HEK293 (cell line): ENCODE measurements at regions not wholly inside any gene's neighbourhood (a gene's known extent, or its start where the extent isn't known, plus 50 kb on each side); places are given as distances from the start of the nearest gene placed in this dataset.

Experiments
- CTCF ChIA-PET: fragments of 350-600 bp; formaldehyde crosslinking; extraction: SDS; loops from one replicate; lab custom pipeline; 2021; ENCODE audit warnings: antibody characterized with exemption; lab: Yijun Ruan, JAX
- POLR2A ChIA-PET: fragments of 300-600 bp; formaldehyde crosslinking; extraction: SDS; loops from one replicate; lab custom pipeline; 2020; ENCODE audit warnings: antibody characterized with exemption, inconsistent platforms; lab: Yijun Ruan, JAX
- H3K27ac ChIP-seq: fragments of 200-500 bp; sonication (Bioruptor generic); 2 replicates; pipeline ENCODE4 v1.5.1; 2014; ENCODE audit warnings: low read depth, low read length, control low read depth, inconsistent platforms; ENCODE audit errors: extremely low read depth
- H3K36me3 ChIP-seq, 2 experiments: fragments of 200-500 bp in 1 of 2; sonication (Bioruptor generic) in 1 of 2; 1 replicate in 1 of 2; 2 replicates in 1 of 2; pipeline ENCODE4 v1.5.1; 2014 to 2017; ENCODE audit warnings: inconsistent platforms in 2 of 2, low read length in 2 of 2; ENCODE audit not compliant: control insufficient read depth in 2 of 2, insufficient read depth in 1 of 2
- H3K4me1 ChIP-seq: fragments of 200-500 bp; sonication (Bioruptor generic); 2 replicates; pipeline ENCODE4 v1.5.1; 2014; ENCODE audit warnings: mild to moderate bottlenecking, low read length, inconsistent platforms; ENCODE audit not compliant: control insufficient read depth, insufficient read depth
- H3K4me3 ChIP-seq: 2 replicates; pipeline ENCODE4 v1.5.1; 2011; ENCODE audit warnings: low read depth, mild to moderate bottlenecking, control low read depth, low read length, moderate library complexity
- H3K9me3 ChIP-seq: fragments of 200-500 bp; sonication (Bioruptor generic); 2 replicates; pipeline ENCODE4 v1.5.1; 2014; ENCODE audit warnings: low read depth, low read length, inconsistent platforms; ENCODE audit not compliant: control insufficient read depth, insufficient read depth
- ELK4 ChIP-seq: IDR thresholded peaks from 2 replicates; pipeline ENCODE4 v1.6.1; 2011; ENCODE audit warnings: mild to moderate bottlenecking, low read depth, low read length, borderline replicate concordance
- PRDM2 ChIP-seq: fragments of 450-650 bp; formaldehyde crosslinking; IDR thresholded peaks from 2 replicates; pipeline ENCODE4 v1.5.1; 2016; ENCODE audit warnings: missing biosample characterization, missing genetic modification characterization, borderline replicate concordance
- PRDM6 ChIP-seq: fragments of 450-650 bp; formaldehyde crosslinking; IDR thresholded peaks from 2 replicates; pipeline ENCODE4 v1.5.1; 2017; ENCODE audit warnings: missing biosample characterization, missing genetic modification characterization
- REST ChIP-seq: fragments of 450-650 bp; formaldehyde crosslinking; IDR thresholded peaks from 2 replicates; pipeline ENCODE4 v1.5.1; 2016; ENCODE audit warnings: missing biosample characterization, missing genetic modification characterization
- ZBTB21 ChIP-seq: fragments of 450-650 bp; formaldehyde crosslinking; IDR thresholded peaks from 2 replicates; pipeline ENCODE4 v1.5.1; 2017; ENCODE audit warnings: missing biosample characterization, missing genetic modification characterization
- ZNF112 ChIP-seq: fragments of 450-650 bp; formaldehyde crosslinking; IDR thresholded peaks from 2 replicates; pipeline ENCODE4 v1.5.0; 2017; ENCODE audit warnings: missing biosample characterization, missing genetic modification characterization
- ZNF114 ChIP-seq: fragments of 450-650 bp; formaldehyde crosslinking; IDR thresholded peaks from 2 replicates; pipeline ENCODE4 v1.5.0; 2017; ENCODE audit warnings: missing biosample characterization, missing genetic modification characterization
- ZNF155 ChIP-seq: fragments of 450-650 bp; formaldehyde crosslinking; IDR thresholded peaks from 2 replicates; pipeline ENCODE4 v1.5.1; 2016; ENCODE audit warnings: missing biosample characterization, missing genetic modification characterization
- ZNF292 ChIP-seq: fragments of 450-650 bp; formaldehyde crosslinking; IDR thresholded peaks from 2 replicates; pipeline ENCODE4 v1.5.1; 2016; ENCODE audit warnings: low read depth, missing biosample characterization, missing genetic modification characterization, borderline replicate concordance
- ZNF302 ChIP-seq: fragments of 450-650 bp; formaldehyde crosslinking; IDR thresholded peaks from 2 replicates; pipeline ENCODE4 v1.5.1; 2016; ENCODE audit warnings: missing biosample characterization, missing genetic modification characterization, low read depth
- ZNF311 ChIP-seq: fragments of 450-650 bp; formaldehyde crosslinking; IDR thresholded peaks from 2 replicates; pipeline ENCODE4 v1.5.1; 2017; ENCODE audit warnings: missing biosample characterization, missing genetic modification characterization, borderline replicate concordance
- ZNF423 ChIP-seq: fragments of 450-650 bp; formaldehyde crosslinking; IDR thresholded peaks from 2 replicates; pipeline ENCODE4 v1.5.1; 2016; ENCODE audit warnings: missing biosample characterization, missing genetic modification characterization
- ZNF433 ChIP-seq: fragments of 450-650 bp; formaldehyde crosslinking; IDR thresholded peaks from 2 replicates; pipeline ENCODE4 v1.5.1; 2016; ENCODE audit warnings: missing biosample characterization, missing genetic modification characterization, low read depth
- ZNF514 ChIP-seq: fragments of 450-650 bp; formaldehyde crosslinking; IDR thresholded peaks from 2 replicates; pipeline ENCODE4 v1.5.1; 2016; ENCODE audit warnings: missing biosample characterization, missing genetic modification characterization
- ZNF76 ChIP-seq: fragments of 450-650 bp; formaldehyde crosslinking; IDR thresholded peaks from 2 replicates; pipeline ENCODE4; 2016; ENCODE audit warnings: low read depth, missing biosample characterization, missing genetic modification characterization, borderline replicate concordance
- ZNF792 ChIP-seq: fragments of 450-650 bp; formaldehyde crosslinking; IDR thresholded peaks from 2 replicates; pipeline ENCODE4 v1.5.1; 2016; ENCODE audit warnings: missing biosample characterization, missing genetic modification characterization
- TF ChIP-seq, protein P1 (sequence below): fragments of 450-650 bp; formaldehyde crosslinking; IDR thresholded peaks from 2 replicates; pipeline ENCODE4 v1.5.1; 2016; ENCODE audit warnings: missing biosample characterization, missing genetic modification characterization, low read depth
- TF ChIP-seq, protein P2 (sequence below): fragments of 450-650 bp; formaldehyde crosslinking; optimal IDR thresholded peaks from 2 replicates; pipeline ENCODE3; 2016; ENCODE audit warnings: missing biosample characterization, mild to moderate bottlenecking, missing genetic modification characterization

DNA sequence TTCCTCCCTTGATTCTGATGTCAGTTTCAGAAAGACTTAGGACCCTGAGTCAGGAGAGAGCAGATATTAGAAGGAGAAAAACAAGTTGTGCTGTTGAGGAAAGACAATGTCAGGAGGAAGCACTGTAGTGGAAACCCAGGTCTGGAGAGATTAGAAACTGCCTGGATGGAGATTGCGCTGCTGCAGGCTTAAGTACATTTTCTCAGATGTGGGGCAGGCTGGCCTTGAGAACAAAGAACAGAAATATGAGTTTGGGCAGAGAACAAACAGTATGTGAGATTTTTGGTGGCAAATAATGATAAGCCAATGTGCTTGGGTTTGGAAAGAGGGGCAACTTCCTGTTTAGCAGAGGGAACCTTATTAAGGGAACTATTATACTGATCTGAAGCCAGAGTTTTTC is 74.3 kb upstream of the PRMT8 start (continued):
- TF ChIP-seq PRDM6 (tag by site-specific recombination) (no peak), ZNF792 (tag by site-specific recombination) (no peak), ZBTB21 (tag by site-specific recombination) (no peak)

DNA sequence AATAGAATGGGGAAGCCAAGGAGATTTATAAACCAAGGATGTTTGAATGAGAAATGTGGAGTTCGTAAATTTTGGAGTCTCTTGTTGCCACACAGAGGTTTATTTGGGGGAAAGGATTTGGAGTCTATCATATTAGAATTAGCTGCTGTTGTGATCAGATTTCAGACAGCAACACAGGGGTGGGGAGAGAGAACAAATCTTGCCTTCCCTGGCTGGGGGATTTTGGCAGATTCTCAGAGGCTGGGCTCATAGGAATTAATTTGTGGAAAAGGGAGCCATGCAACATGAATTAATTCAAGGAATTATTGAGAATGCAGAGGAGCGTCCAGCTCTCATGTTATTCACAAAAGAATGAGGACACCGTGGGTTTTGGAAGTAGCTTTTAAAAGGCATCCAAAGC is 73.9 kb upstream of the PRMT8 start:
- H3K36me3 ChIP-seq, result no peaks in the 10 kb centered on the region
- no peak overlapping the region for H3K27ac ChIP-seq
- TF ChIP-seq ZNF155 (tag by site-specific recombination) (no peak), ZNF423 (tag by site-specific recombination) (no peak), ZNF311 (tag by site-specific recombination) (no peak), ELK4 (no peak), PRDM2 (tag by site-specific recombination) (no peak), ZNF302 (no peak), ZNF114 (tag by site-specific recombination) (no peak), REST (no peak), ZNF292 (tag by site-specific recombination) (no peak), ZNF112 (tag by site-specific recombination) (no peak), ZNF76 (tag by site-specific recombination) (no peak), ZNF433 (tag by site-specific recombination) (no peak), ZNF514 (tag by site-specific recombination) (no peak)
- TF ChIP-seq, protein P1, sequence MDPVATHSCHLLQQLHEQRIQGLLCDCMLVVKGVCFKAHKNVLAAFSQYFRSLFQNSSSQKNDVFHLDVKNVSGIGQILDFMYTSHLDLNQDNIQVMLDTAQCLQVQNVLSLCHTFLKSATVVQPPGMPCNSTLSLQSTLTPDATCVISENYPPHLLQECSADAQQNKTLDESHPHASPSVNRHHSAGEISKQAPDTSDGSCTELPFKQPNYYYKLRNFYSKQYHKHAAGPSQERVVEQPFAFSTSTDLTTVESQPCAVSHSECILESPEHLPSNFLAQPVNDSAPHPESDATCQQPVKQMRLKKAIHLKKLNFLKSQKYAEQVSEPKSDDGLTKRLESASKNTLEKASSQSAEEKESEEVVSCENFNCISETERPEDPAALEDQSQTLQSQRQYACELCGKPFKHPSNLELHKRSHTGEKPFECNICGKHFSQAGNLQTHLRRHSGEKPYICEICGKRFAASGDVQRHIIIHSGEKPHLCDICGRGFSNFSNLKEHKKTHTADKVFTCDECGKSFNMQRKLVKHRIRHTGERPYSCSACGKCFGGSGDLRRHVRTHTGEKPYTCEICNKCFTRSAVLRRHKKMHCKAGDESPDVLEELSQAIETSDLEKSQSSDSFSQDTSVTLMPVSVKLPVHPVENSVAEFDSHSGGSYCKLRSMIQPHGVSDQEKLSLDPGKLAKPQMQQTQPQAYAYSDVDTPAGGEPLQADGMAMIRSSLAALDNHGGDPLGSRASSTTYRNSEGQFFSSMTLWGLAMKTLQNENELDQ (tag by site-specific recombination), result no peak
- TF ChIP-seq, protein P2, sequence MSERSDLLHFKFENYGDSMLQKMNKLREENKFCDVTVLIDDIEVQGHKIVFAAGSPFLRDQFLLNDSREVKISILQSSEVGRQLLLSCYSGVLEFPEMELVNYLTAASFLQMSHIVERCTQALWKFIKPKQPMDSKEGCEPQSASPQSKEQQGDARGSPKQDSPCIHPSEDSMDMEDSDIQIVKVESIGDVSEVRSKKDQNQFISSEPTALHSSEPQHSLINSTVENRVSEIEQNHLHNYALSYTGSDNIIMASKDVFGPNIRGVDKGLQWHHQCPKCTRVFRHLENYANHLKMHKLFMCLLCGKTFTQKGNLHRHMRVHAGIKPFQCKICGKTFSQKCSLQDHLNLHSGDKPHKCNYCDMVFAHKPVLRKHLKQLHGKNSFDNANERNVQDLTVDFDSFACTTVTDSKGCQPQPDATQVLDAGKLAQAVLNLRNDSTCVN (tag by site-specific recombination), result no peak
- no peak overlapping the region for H3K4me3 ChIP-seq
- POLR2A ChIA-PET, result no interaction called here
- no peaks in the 10 kb centered on the region for H3K4me1 ChIP-seq
- no peaks in the 10 kb centered on the region for H3K9me3 ChIP-seq
- CTCF ChIA-PET, result interaction anchor here (3.3 kb wide), 1 partner anchor 117 kb away, joined by 14 read pairs; no protein-coding TSS in a partner anchor
